DND-41 (cell line): ENCODE measurements at regions not wholly inside any gene's neighbourhood (a gene's known extent, or its start where the extent isn't known, plus 50 kb on each side); places are given as distances from the start of the nearest gene placed in this dataset.

Experiments
- EZH2 ChIP-seq: IDR thresholded peaks from 3 replicates; pipeline ENCODE4 v1.6.1; 2012; ENCODE audit warnings: borderline replicate concordance, low read depth, mild to moderate bottlenecking, moderate library complexity, low read length, inconsistent platforms; ENCODE audit not compliant: severe bottlenecking
- TF ChIP-seq, protein P1 (sequence below): IDR thresholded peaks from 2 replicates; pipeline ENCODE4 v1.5.1; 2012; ENCODE audit warnings: borderline replicate concordance, low read length, moderate library complexity, mild to moderate bottlenecking; ENCODE audit not compliant: poor library complexity, severe bottlenecking; ENCODE audit errors: extremely low read depth

DNA sequence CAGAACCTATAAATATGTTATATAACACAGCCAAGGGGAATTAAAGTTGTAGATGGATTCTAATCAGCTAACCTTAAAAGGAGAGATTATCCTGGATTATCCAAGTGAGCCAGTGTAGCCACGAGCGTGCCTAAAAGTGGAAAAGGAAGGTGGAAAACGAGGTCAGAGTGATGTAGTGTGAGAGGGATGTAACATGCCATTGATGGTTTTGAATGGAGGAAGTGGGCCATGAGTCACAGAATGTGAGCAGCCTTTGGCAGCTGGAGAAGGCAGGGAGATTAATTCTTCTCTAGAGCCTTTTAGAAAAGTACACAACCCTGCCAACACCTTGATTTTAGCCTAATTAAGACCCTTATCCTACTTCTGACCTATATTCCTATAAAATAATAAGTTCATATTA is 149.1 kb downstream of the SLC39A8 start:
- TF ChIP-seq, protein P1, sequence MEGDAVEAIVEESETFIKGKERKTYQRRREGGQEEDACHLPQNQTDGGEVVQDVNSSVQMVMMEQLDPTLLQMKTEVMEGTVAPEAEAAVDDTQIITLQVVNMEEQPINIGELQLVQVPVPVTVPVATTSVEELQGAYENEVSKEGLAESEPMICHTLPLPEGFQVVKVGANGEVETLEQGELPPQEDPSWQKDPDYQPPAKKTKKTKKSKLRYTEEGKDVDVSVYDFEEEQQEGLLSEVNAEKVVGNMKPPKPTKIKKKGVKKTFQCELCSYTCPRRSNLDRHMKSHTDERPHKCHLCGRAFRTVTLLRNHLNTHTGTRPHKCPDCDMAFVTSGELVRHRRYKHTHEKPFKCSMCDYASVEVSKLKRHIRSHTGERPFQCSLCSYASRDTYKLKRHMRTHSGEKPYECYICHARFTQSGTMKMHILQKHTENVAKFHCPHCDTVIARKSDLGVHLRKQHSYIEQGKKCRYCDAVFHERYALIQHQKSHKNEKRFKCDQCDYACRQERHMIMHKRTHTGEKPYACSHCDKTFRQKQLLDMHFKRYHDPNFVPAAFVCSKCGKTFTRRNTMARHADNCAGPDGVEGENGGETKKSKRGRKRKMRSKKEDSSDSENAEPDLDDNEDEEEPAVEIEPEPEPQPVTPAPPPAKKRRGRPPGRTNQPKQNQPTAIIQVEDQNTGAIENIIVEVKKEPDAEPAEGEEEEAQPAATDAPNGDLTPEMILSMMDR: no peak
- TF ChIP-seq EZH2: no peak
